GM21528 (cell line): ENCODE measurements at regions not wholly inside any gene's neighbourhood (a gene's known extent, or its start where the extent isn't known, plus 50 kb on each side); places are given as distances from the start of the nearest gene placed in this dataset.
A peak's percentile ranks its signal among the peaks of the same experiment; 100 is the strongest.

ENCODE experiments used
- ATAC-seq: cut with Tn5 transposase; IDR thresholded peaks from one replicate; pipeline ENCODE4 v1.9.1; 2021; ENCODE audit warnings: mild to moderate bottlenecking, moderate library complexity; ENCODE audit not compliant: unreplicated experiment, low FRiP score

- no peak for ATAC-seq
Observed at GRCh38 chr3:43183456-43183855, 77.6 kb upstream of the POMGNT2 start.

- peak; percentile 60 for ATAC-seq
Observed at GRCh38 chr3:43181202-43181821, 75.4 kb upstream of the POMGNT2 start.

- peak; percentile 27 for ATAC-seq
Observed at GRCh38 chr3:43180694-43181093, 74.8 kb upstream of the POMGNT2 start.

- ATAC-seq = peak; percentile 63
Observed at GRCh38 chr3:43180027-43180426, 74.1 kb upstream of the POMGNT2 start.

- ATAC-seq = no peak
Observed at GRCh38 chr3:43178891-43179366, 73.0 kb upstream of the POMGNT2 start.

GRCh38 chr3:43177085-43177484, 71.2 kb upstream of the POMGNT2 start:
- no peak for ATAC-seq

- no peak for ATAC-seq
Observed at GRCh38 chr3:43176666-43177065, 70.8 kb upstream of the POMGNT2 start.

GRCh38 chr3:43175541-43175940, 69.7 kb upstream of the POMGNT2 start:
- no peak for ATAC-seq

GRCh38 chr3:43173949-43174348, 68.1 kb upstream of the POMGNT2 start:
- ATAC-seq = no peak

GRCh38 chr3:43171748-43172147, 65.9 kb upstream of the POMGNT2 start:
- no peak for ATAC-seq

GRCh38 chr3:43170553-43170952, 64.7 kb upstream of the POMGNT2 start:
- no peak for ATAC-seq

GRCh38 chr3:43169987-43170386, 64.1 kb upstream of the POMGNT2 start:
- no peak for ATAC-seq

- no peak for ATAC-seq
Observed at GRCh38 chr3:43166406-43166805, 60.5 kb upstream of the POMGNT2 start.

GRCh38 chr3:43165786-43166185, 59.9 kb upstream of the POMGNT2 start:
- no peak for ATAC-seq

GRCh38 chr3:43163895-43164493, 58.1 kb upstream of the POMGNT2 start:
- no peak for ATAC-seq

- no peak for ATAC-seq
Observed at GRCh38 chr3:43162230-43163084, 56.6 kb upstream of the POMGNT2 start.

GRCh38 chr3:43161684-43162229, 55.9 kb upstream of the POMGNT2 start:
- ATAC-seq = no peak

- ATAC-seq = no peak
Observed at GRCh38 chr3:43160664-43161063, 54.8 kb upstream of the POMGNT2 start.

GRCh38 chr3:43159876-43160255, 54.0 kb upstream of the POMGNT2 start:
- no peak for ATAC-seq

- no peak for ATAC-seq
Observed at GRCh38 chr3:43159131-43159875, 53.4 kb upstream of the POMGNT2 start.
